Endometrium (tissue), 2 donors: ENCODE measurements at regions not wholly inside any gene's neighbourhood (a gene's known extent, or its start where the extent isn't known, plus 50 kb on each side); places are given as distances from the start of the nearest gene placed in this dataset.

ENCODE experiments used
- FAIRE-seq: peaks from 2 replicates; lab custom pipeline; 2012; peaks lifted over from hg19 to GRCh38; lab: Jason Lieb, UNC
- donor health status: control.
- donor health status: control.

- no peak for FAIRE-seq
Observed at GRCh38 chr3:163946785-163947184, 1131.5 kb downstream of the SI start.

- no peak for FAIRE-seq
Observed at GRCh38 chr3:163943664-163944063, 1134.6 kb downstream of the SI start.

- no peak for FAIRE-seq
Observed at GRCh38 chr3:163939926-163940325, 1138.4 kb downstream of the SI start.

GRCh38 chr3:163936543-163936942 lies 1141.8 kb downstream of the SI start:
- FAIRE-seq = no peak

- no peak for FAIRE-seq
Observed at GRCh38 chr3:163935411-163935810, 1142.9 kb downstream of the SI start.

- no peak for FAIRE-seq
Observed at GRCh38 chr3:163929069-163929652, 1149.1 kb downstream of the SI start.

GRCh38 chr3:163927521-163927920 lies 1150.8 kb downstream of the SI start:
- no peak for FAIRE-seq

- FAIRE-seq = no peak
Observed at GRCh38 chr3:163924600-163924999, 1153.7 kb downstream of the SI start.

GRCh38 chr3:163919154-163919553 lies 1159.1 kb downstream of the SI start:
- no peak for FAIRE-seq

GRCh38 chr3:163916596-163917560 lies 1161.4 kb downstream of the SI start:
- FAIRE-seq = no peak

- FAIRE-seq = no peak
Observed at GRCh38 chr3:163915280-163915679, 1163.0 kb downstream of the SI start.

GRCh38 chr3:163914567-163914966 lies 1163.7 kb downstream of the SI start:
- FAIRE-seq = no peak

GRCh38 chr3:163891771-163892170 lies 1186.5 kb downstream of the SI start:
- no peak for FAIRE-seq

- no peak for FAIRE-seq
Observed at GRCh38 chr3:163890661-163891060, 1187.6 kb downstream of the SI start.

GRCh38 chr3:163879172-163879571 lies 1199.1 kb downstream of the SI start:
- FAIRE-seq = no peak

GRCh38 chr3:163878396-163878795 lies 1199.9 kb downstream of the SI start:
- no peak for FAIRE-seq

GRCh38 chr3:163877805-163878204 lies 1200.5 kb downstream of the SI start:
- FAIRE-seq = no peak

- no peak for FAIRE-seq
Observed at GRCh38 chr3:163863146-163863545, 1215.2 kb downstream of the SI start.

- FAIRE-seq = no peak
Observed at GRCh38 chr3:163852233-163852632, 1226.1 kb downstream of the SI start.

- no peak for FAIRE-seq
Observed at GRCh38 chr3:163838769-163839168, 1239.5 kb downstream of the SI start.

- no peak for FAIRE-seq
Observed at GRCh38 chr3:163832547-163832946, 1245.7 kb downstream of the SI start.

GRCh38 chr3:163821841-163822240 lies 1256.5 kb downstream of the SI start:
- no peak for FAIRE-seq

GRCh38 chr3:163817015-163817414 lies 1261.3 kb downstream of the SI start:
- FAIRE-seq = no peak

GRCh38 chr3:163813935-163814334 lies 1264.4 kb downstream of the SI start:
- FAIRE-seq = no peak
